Fibroblast of upper back skin (primary cell): ENCODE measurements at regions not wholly inside any gene's neighbourhood (a gene's known extent, or its start where the extent isn't known, plus 50 kb on each side); places are given as distances from the start of the nearest gene placed in this dataset.

Experiments used
- DNase-seq: peaks from one replicate; pipeline ENCODE4 v3.0.0-alpha.2; 2013

DNA sequence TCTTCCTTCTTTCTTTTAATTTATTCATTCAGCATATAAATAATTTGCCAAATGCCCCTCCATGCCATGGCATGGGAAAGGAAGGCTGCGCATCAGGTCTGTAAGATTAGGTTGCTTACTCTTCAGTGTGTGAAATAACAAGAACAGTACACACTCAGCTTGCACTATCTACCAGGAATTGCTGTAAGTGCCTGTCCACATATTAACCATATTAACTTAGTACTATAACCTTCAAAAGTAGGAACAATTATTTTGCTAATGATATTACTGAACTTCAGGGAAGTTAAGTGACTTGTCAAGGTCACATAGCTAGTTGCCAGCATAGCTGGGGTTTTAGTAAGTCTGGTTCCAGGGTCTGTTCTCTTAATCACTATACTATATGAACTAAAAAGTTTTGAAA is 89.2 kb upstream of the PMFBP1 start:
- no peak for DNase-seq

DNA sequence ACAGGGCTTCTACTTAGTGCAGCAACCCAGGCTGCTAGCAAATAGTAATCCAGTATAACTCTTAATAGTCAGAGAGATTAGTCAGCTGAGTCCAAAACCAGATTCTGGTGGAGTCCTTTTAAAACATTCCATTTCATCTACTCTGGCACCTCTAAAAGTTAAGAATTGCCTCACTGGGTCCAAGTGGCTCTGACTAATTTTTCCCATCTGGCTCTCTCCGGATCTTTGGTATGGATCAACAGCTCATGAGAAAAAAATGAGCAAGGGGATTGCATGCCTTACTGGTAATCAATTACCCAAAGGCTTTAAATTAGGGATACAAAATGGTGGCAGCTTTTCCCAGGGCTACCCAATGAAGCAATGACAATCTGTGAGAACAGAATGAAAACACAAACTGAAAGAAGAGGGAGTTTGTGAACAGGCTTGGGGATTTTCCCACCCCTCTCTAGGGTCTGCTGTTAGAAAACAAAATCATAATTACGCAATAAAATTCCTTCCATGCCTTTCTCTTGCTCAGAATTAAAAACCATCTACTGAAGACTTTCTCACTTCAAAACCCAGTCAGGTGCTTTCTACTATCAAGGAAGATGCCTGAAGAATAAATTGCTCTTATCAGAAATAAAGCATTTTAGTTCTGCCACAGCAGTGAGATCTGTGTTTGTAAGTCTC is 84.6 kb upstream of the PMFBP1 start:
- peak; percentile 90 for DNase-seq

GRCh38 chr16:72255786-72256185 is 83.8 kb upstream of the PMFBP1 start:
- no peak for DNase-seq

DNA sequence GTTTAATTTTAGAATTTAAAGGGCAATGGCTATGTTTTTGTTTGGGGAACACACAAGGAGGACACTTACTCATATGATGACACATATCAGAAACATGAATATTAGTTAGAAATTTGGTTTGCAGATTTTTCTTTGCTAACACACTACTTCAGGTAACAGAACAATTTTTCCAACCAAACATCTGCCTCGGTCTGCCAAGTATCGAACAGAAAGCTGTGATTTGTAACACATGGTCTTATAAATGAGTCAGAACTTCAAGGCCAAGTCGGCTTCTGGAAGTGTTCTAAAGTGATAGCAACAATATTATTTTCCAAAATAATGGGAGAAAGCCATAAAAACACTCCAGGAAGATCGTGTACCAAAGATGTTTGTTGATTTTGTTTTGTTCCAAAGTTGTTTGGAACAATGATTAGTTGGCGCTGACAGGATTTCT is 75.9 kb upstream of the PMFBP1 start:
- DNase-seq, result peak; percentile 82

DNA sequence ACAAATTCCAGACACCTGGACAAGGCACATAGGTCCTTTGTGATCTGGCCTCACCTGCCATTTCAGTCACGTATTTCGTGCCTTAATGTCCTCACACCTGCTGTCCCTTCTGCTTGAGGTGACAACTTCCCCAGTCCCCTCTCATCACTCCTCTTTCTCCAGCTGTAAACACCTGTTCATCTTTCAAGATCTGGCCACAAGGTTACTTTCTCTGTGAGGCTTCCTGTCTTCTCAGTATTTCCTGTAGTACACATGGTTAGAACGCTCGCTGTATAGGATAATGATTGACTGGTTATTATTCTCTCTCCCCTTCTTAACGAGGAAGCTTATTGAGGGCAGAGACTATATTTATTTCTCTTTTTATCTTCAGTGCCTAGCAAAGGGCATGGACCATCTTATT is 74.5 kb upstream of the PMFBP1 start:
- no peak for DNase-seq

GRCh38 chr16:72244853-72245252 is 72.9 kb upstream of the PMFBP1 start:
- DNase-seq, result no peak

DNA sequence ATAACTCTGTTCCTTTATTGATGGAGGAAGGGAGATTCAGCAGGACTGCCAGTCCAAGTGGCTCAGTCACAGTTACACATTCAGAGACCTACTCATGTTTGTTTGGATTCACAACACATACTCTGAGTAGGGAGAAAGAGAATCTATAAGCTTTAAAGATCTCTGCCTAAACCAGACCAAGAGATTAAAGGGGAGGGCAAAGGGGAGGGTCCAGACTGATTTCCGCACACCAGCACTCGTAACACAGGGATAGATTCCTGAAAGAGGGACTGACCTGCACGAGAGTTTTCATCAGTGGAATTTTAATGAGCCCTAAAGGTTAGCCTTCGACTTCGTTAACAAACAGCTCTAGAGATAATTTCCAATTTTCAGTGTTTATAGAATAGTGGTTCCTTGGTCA is 71.7 kb upstream of the PMFBP1 start:
- no peak for DNase-seq

DNA sequence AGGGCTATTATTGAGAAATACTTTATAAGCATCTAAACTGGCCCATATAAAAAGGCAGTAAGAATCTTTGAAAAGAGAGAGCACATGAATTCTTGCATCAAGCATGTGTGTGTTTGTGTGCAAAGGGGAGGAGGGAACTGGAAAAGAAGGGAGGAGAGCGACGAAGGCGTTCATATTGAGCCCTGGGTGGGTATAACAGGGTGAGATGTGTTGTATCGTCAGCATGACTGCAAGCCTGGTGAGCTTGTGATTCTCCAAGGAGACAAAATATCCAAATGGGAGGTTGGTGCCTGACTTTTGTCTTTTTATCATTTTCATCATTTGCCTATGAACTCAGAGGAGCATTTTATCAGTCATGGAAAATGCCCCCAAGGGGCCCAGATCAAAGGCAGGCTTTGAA is 70.8 kb upstream of the PMFBP1 start:
- DNase-seq, result no peak

- peak; percentile 70 for DNase-seq
Measured at GRCh38 chr16:72241930-72242329, 70.0 kb upstream of the PMFBP1 start.

DNA sequence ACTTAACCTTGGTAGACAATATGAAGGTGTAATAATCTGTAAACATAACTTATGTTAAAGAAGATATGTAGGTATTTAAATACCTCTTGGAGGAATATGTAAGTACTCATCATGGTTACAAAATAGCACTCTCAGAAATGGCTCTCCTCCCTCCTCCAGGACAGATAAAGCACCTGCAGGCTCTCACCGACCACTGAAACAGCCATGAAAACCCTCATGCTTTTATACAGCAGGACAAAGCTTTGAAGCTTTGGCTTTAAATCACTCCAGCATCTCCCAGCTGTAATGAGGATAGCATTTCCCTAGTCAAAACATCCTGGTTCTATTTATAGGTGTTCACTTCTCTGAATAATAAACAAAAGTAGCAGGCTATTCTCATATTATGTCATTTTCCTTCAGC is 69.1 kb upstream of the PMFBP1 start:
- no peak for DNase-seq

DNA sequence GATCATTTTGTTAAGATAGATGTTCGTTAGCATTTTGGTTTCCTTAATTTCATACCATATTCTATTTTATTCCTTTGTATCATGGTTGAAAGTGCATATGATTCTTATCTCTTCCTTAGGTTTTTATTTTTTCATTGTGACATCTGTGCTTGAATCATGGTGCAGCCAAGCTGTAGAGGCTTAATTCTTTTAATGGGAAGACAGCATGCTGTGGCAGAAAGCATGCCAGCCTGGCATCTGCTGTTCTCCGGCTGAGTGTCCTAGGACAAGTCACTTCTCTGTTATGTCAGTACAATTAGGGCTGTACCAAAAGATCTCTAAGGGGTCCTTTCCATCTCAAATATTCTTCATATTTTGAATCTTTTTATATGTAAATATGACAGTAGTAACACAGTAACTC is 68.5 kb upstream of the PMFBP1 start:
- DNase-seq, result no peak

GRCh38 chr16:72236866-72237265 is 64.9 kb upstream of the PMFBP1 start:
- no peak for DNase-seq

GRCh38 chr16:72234387-72234786 is 62.4 kb upstream of the PMFBP1 start:
- no peak for DNase-seq

DNA sequence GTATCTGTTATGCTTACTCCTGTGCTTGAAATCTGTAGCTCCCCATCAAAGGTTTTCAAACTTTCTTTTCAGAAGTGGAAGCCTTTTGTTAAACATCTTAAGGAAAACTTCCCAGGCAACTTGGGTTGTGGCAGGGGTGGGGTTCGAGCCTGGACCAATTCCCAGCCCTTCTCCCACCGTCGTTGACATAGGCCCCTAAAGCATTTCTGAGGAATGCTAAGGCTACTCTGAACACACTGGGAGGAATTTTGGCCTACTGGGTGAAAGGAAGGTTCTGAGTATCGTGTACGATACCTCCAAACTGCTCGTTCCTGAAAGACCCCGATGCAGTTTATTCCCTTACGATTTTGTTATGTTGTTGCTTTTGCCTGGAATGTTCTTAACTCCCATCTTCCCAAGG is 56.1 kb upstream of the PMFBP1 start:
- no peak for DNase-seq

DNA sequence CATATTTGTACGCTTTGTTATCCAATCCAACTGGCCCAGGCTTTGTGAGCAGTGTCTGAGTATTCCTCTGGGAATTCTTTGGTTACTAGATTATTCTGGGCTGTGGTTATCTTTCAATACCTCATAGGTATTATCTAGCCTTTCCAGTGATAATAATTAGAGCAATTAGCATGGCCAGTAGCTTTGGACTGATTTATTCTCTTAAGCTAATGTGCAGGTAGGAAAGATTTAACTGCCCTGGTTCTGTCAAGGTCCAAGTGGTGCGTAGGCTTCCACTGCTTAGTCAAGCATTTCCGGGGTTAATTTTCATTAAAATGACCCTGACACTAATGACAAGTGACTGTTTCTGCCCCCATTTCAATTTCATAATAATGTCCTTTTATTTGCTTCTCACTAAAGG is 54.2 kb upstream of the PMFBP1 start:
- DNase-seq, result no peak

DNA sequence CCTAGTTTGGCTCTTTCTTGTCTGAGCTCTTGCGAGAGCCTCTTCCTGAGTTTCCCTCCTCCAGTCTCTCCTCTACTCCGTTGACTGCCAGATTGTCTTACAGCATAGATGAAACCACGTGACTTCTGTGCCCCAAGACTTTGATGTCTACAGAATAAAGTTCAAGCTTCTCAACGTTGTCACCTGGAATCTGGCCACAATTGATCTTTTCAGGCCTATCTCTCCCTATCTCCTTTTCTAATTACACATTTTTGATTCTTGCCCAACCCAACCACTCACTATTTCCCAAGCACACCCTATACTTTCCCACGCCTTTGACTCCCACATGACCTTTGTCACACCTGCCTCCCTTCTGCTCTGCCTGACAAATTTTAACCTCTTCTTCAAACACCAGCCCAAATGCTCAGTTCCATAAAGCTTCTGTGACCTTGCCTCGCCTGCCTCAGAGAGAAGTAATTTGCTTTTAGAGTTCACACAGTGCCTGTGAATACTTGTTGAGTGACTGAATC is 52.4 kb upstream of the PMFBP1 start:
- DNase-seq, result no peak

- no peak for DNase-seq
Measured at GRCh38 chr16:72222503-72222902, 50.5 kb upstream of the PMFBP1 start.
